Amygdala (tissue), 56 donors: ENCODE measurements at regions not wholly inside any gene's neighbourhood (a gene's known extent, or its start where the extent isn't known, plus 50 kb on each side); places are given as distances from the start of the nearest gene placed in this dataset.

Source experiments
- DNase-seq, 56 donors: peaks; one replicate each; lab custom pipeline; 2025; lab: John Stamatoyannopoulos, UW

- no peak for DNase-seq
Measured at GRCh38 chrY:21259707-21260106, 251.4 kb upstream of the RBMY1B start.

GRCh38 chrY:21260325-21260724 lies 250.8 kb upstream of the RBMY1B start:
- no peak for DNase-seq

DNA sequence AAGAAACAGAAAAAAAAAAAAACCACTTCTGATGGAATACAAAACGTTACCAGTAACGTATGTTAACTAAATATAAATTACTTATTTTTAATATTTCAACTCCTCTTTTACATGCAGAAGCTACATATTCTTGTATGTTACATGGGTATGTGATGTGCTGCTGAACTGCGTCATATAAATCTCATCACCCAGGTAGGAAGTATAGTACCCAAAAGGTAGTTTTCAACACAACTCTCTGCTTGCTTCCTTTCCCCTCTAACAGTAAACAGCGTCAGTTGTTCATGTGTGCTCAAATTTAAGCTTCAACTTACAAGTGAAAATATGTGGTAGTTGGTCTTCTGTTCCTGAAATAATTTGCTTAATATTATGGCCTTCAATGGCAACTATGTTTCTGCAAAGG lies 250.0 kb upstream of the RBMY1B start:
- no peak for DNase-seq

DNA sequence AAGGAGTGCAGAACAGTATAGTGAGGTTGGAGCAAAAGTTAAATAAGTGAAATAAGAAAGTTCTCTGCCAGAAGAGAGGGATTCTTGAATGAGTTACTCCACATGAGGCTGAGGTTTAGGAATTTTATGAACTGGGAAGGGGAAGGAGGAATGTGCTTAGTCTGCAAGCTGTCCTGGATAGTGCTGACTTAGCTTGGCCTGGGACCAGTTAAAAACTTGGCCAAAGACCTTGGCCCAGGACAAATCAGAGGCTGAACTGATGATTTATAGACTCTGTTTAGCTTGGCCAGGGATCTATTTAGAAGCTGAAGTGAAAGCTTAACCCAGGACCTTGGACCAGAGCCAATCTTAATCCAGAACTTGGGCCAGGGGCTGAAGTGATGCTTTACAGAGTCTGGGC lies 244.4 kb upstream of the RBMY1B start:
- DNase-seq = no peak

DNA sequence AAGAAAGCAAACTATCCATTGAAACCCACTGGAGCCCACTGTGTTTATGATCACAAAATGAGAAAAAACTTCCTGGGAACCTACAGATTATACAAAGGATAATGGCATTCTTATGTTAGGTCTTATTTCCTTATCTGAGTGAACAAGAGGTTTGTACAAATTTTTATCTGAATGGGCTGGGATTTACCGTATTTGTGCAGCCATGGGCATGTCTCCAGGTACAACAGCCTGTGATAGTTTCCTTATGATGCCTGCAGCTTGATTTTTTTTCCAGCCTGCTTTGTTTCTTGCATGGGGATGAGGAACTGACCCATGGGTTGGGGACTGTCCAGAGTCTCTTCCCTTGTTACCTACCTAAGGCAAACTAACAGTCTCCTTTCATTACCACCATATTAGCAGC lies 244.0 kb upstream of the RBMY1B start:
- no peak for DNase-seq

DNA sequence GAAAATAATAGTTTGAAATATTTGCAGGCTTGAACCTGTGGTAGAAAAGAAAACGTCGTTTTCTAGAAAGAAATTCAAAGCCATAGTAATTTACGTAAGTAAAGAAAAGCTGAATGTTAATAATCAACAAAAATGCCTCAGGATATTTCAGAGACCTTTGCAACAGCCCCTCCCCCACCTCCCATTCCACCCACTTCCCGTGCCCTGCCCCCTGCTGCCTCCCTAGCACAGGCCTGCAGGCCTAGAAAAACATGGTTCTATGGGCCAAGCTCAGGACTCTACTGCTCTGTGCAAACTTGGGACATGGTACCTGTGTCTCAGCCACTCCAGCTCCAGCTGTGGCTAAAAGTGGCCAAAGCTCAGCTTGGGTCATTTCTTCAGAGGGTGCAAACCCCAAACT lies 223.4 kb upstream of the RBMY1B start:
- DNase-seq = no peak

DNA sequence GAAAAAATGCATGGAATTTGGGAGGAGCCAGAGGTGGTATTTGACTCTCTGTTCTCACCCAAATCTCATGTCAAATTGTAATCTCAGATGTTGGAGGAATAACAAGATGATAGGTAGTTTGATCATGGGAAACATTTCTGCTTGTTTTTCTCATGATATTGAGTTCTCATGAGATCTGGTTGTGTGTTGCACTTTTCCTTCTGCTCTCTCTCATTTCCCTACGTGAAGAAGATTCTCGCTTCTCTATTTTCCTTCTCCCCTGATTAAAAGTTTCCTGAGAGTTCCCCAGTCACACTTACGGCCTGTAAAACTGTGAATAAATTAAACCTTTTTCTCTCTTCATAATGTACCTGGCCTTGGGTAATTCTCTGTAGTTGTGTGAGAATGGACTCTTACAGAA lies 222.2 kb upstream of the RBMY1B start:
- DNase-seq = no peak

DNA sequence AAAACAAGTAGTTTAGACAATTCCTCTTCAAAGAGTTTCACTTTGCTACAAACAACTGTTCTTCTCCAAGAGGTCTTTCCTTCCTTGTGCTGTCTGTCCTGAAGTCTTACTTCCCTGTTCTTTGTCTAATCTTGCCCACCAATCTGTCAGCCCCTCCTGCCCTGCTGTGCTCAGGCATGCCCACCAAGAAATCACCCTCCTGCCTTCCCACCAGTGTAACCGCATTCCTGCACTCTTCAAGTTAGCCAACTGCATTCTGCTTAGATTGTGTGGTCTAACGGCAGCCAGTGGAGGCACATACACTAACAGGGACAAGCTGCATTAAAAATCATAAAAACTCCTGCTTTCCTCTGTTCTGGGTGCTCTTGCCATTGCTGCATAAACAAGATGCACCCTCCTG lies 215.9 kb upstream of the RBMY1B start:
- peak in 1 of 56 donors; percentile 0 for DNase-seq

GRCh38 chrY:21302278-21302677 lies 208.9 kb upstream of the RBMY1B start:
- DNase-seq = no peak

- DNase-seq = no peak
Measured at GRCh38 chrY:21315366-21315765, 195.8 kb upstream of the RBMY1B start.
